WTC11 (cell line): ENCODE measurements at regions not wholly inside any gene's neighbourhood (a gene's known extent, or its start where the extent isn't known, plus 50 kb on each side); places are given as distances from the start of the nearest gene placed in this dataset.

Experiments used
- ATAC-seq: fragments of 200-7000 bp; cut with Tn5 transposase; 2 replicates; pipeline ENCODE4 v1.10.0; 2021; ENCODE audit warnings: mild to moderate bottlenecking, moderate library complexity
- CTCF ChIA-PET: fragments of 300-600 bp; sonication (Branson Sonifier 250); formaldehyde crosslinking; loops from one replicate; lab custom pipeline; 2021; ENCODE audit warnings: antibody characterized with exemption; lab: Charles Lee
- POLR2A ChIA-PET: fragments of 350-600 bp; sonication (Branson Sonifier 250); formaldehyde crosslinking; loops from one replicate; lab custom pipeline; 2021; ENCODE audit warnings: antibody characterized with exemption; lab: Charles Lee
- DNase-seq: peaks from one replicate; pipeline ENCODE4 v3.0.0; 2021; ENCODE audit warnings: low spot score
- H3K27ac Mint-ChIP-seq: 2 replicates; pipeline ENCODE4 v1.8.0; 2021; ENCODE audit warnings: mixed read lengths
- H3K27me3 Mint-ChIP-seq: 2 replicates; pipeline ENCODE4 v1.8.0; 2021; ENCODE audit warnings: low read depth, mild to moderate bottlenecking, moderate library complexity, mixed read lengths
- H3K36me3 Mint-ChIP-seq: 2 replicates; pipeline ENCODE4 v1.8.0; 2021; ENCODE audit warnings: mixed read lengths
- H3K4me1 Mint-ChIP-seq: 2 replicates; pipeline ENCODE4 v1.8.0; 2022; ENCODE audit warnings: mixed read lengths
- H3K4me3 Mint-ChIP-seq: 2 replicates; pipeline ENCODE4 v1.8.0; 2021; ENCODE audit warnings: mild to moderate bottlenecking, moderate library complexity, mixed read lengths
- H3K9me3 Mint-ChIP-seq: 2 replicates; pipeline ENCODE4 v1.8.0; 2021; ENCODE audit warnings: mixed read lengths
- CREM ChIP-seq: sonication (generic); formaldehyde crosslinking; IDR thresholded peaks from 2 replicates; pipeline ENCODE4 v1.8.1; 2022; ENCODE audit warnings: mild to moderate bottlenecking, missing genetic modification reagents, moderate library complexity
- FOXJ3 ChIP-seq: sonication (generic); formaldehyde crosslinking; IDR thresholded peaks from 2 replicates; pipeline ENCODE4 v1.9.0; 2021; ENCODE audit warnings: missing genetic modification reagents, mild to moderate bottlenecking, borderline replicate concordance
- IRF2 ChIP-seq: sonication (generic); formaldehyde crosslinking; IDR thresholded peaks from 2 replicates; pipeline ENCODE4 v1.8.0; 2022; ENCODE audit warnings: low read depth, missing genetic modification reagents, borderline replicate concordance
- NR2C2 ChIP-seq: sonication (generic); formaldehyde crosslinking; IDR thresholded peaks from 2 replicates; pipeline ENCODE4 v1.8.0; 2022; ENCODE audit warnings: mild to moderate bottlenecking, missing genetic modification reagents
- NR3C1 ChIP-seq: sonication (generic); formaldehyde crosslinking; conservative IDR thresholded peaks from 2 replicates; pipeline ENCODE4 v1.8.1; 2023; ENCODE audit warnings: low read depth, mild to moderate bottlenecking, missing genetic modification reagents
- SMAD3 ChIP-seq: sonication (generic); formaldehyde crosslinking; IDR thresholded peaks from 2 replicates; pipeline ENCODE4 v1.8.0; 2022; ENCODE audit warnings: missing genetic modification reagents, mild to moderate bottlenecking, borderline replicate concordance
- ZNF219 ChIP-seq: sonication (generic); formaldehyde crosslinking; IDR thresholded peaks from 2 replicates; pipeline ENCODE4 v1.8.0; 2023; ENCODE audit warnings: missing genetic modification reagents, mild to moderate bottlenecking, borderline replicate concordance
- ZNF423 ChIP-seq: fragments of 250-450 bp; sonication (Bioruptor Pico); IDR thresholded peaks from 2 replicates; pipeline ENCODE4 v2.1.2; 2022; ENCODE audit warnings: mild to moderate bottlenecking, moderate library complexity
- TF ChIP-seq, protein P1 (sequence below): sonication (generic); formaldehyde crosslinking; IDR thresholded peaks from 2 replicates; pipeline ENCODE4 v1.8.1; 2022; ENCODE audit warnings: mild to moderate bottlenecking, missing genetic modification reagents, moderate library complexity, borderline replicate concordance
- TF ChIP-seq, protein P2 (sequence below): sonication (generic); formaldehyde crosslinking; IDR thresholded peaks from 2 replicates; pipeline ENCODE4 v1.8.0; 2022; ENCODE audit warnings: mild to moderate bottlenecking, missing genetic modification reagents
- TF ChIP-seq, protein P3 (sequence below): sonication (generic); formaldehyde crosslinking; conservative IDR thresholded peaks from 2 replicates; pipeline ENCODE4 v1.8.1; 2022; ENCODE audit warnings: mild to moderate bottlenecking, missing genetic modification reagents
- TF ChIP-seq, protein P4 (sequence below): sonication (generic); formaldehyde crosslinking; IDR thresholded peaks from 2 replicates; pipeline ENCODE4 v1.8.1; 2022; ENCODE audit warnings: missing genetic modification reagents, borderline replicate concordance
- TF ChIP-seq, protein P5 (sequence below): fragments of 250-450 bp; sonication (Bioruptor Pico); IDR thresholded peaks from 2 replicates; pipeline ENCODE4 v1.9.0; 2021; ENCODE audit warnings: mild to moderate bottlenecking, borderline replicate concordance
- TF ChIP-seq, protein P6 (sequence below): sonication (generic); formaldehyde crosslinking; IDR thresholded peaks from 2 replicates; pipeline ENCODE4 v1.8.1; 2022; ENCODE audit warnings: low read depth, mild to moderate bottlenecking, moderate library complexity, missing genetic modification reagents, borderline replicate concordance
- TF ChIP-seq, protein P7 (sequence below): sonication (generic); formaldehyde crosslinking; IDR thresholded peaks from 2 replicates; pipeline ENCODE4 v1.8.1; 2023; ENCODE audit warnings: mild to moderate bottlenecking, missing genetic modification reagents, moderate library complexity
- TF ChIP-seq, protein P8 (sequence below): sonication (generic); formaldehyde crosslinking; IDR thresholded peaks from 2 replicates; pipeline ENCODE4 v1.8.0; 2022; ENCODE audit warnings: mild to moderate bottlenecking, missing genetic modification reagents
- TF ChIP-seq, protein P9 (sequence below): sonication (generic); formaldehyde crosslinking; IDR thresholded peaks from 2 replicates; pipeline ENCODE4 v1.8.1; 2023; ENCODE audit warnings: mild to moderate bottlenecking, missing genetic modification reagents

DNA sequence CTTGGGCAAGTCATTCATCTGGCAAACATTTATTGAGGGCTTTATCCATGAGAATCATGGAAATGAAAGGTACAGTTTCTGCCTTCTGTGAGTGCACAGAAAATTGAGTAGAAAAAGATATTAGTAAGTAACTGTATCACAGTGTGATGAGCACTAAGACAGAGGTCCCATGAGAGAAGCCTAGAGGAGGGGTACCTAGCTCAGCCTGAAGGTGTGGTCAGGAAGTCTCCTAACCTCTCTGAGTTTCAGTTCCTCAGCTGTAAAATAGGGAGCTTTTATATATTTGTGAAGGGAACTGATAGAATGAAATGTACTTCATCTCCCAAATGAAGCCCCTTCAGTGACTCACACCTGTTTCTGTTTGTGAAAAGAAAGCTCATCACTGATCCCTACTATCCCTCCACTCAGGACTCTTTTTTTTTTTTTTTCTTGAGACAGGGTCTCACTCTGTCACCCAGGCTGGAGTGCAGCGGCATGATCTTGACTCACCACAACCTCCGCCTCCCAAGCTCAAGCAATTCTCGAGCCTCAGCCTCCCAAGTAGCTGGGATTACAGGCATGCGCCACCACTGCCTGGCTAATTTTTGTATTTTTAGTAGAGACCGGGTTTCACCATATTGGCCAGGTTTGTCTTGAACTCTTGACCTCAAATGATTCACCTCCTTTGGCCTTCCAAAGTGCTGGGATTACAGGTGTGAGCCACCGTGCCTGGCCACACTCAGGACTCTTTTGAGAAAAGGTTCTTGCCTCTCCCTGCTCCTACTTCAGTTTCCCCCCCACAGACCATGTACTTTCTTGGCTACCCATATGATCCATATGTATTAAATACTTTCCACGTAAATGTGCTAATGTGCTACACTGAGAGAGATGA, 93.7 kb upstream of the FUT8 start:
- H3K27ac Mint-ChIP-seq = no peak overlapping the region
- H3K27me3 Mint-ChIP-seq = peaks cover 2% of the 10 kb centered on the region
- CTCF ChIA-PET = interaction anchor here (0.9 kb wide), 1 partner anchor 514 kb away, joined by 3 read pairs; no protein-coding TSS in a partner anchor
- TF ChIP-seq, protein P1, sequence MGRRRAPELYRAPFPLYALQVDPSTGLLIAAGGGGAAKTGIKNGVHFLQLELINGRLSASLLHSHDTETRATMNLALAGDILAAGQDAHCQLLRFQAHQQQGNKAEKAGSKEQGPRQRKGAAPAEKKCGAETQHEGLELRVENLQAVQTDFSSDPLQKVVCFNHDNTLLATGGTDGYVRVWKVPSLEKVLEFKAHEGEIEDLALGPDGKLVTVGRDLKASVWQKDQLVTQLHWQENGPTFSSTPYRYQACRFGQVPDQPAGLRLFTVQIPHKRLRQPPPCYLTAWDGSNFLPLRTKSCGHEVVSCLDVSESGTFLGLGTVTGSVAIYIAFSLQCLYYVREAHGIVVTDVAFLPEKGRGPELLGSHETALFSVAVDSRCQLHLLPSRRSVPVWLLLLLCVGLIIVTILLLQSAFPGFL (CRISPR knock-in tag) = no peak
- TF ChIP-seq, protein P2, sequence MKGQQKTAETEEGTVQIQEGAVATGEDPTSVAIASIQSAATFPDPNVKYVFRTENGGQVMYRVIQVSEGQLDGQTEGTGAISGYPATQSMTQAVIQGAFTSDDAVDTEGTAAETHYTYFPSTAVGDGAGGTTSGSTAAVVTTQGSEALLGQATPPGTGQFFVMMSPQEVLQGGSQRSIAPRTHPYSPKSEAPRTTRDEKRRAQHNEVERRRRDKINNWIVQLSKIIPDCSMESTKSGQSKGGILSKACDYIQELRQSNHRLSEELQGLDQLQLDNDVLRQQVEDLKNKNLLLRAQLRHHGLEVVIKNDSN (CRISPR knock-in tag) = no peak
- TF ChIP-seq, protein P3, sequence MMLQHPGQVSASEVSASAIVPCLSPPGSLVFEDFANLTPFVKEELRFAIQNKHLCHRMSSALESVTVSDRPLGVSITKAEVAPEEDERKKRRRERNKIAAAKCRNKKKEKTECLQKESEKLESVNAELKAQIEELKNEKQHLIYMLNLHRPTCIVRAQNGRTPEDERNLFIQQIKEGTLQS (CRISPR knock-in tag) = no peak
- no peak for TF ChIP-seq ZNF219
- TF ChIP-seq, protein P4, sequence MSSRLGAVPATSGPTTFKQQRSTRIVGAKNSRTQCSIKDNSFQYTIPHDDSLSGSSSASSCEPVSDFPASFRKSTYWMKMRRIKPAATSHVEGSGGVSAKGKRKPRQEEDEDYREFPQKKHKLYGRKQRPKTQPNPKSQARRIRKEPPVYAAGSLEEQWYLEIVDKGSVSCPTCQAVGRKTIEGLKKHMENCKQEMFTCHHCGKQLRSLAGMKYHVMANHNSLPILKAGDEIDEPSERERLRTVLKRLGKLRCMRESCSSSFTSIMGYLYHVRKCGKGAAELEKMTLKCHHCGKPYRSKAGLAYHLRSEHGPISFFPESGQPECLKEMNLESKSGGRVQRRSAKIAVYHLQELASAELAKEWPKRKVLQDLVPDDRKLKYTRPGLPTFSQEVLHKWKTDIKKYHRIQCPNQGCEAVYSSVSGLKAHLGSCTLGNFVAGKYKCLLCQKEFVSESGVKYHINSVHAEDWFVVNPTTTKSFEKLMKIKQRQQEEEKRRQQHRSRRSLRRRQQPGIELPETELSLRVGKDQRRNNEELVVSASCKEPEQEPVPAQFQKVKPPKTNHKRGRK (CRISPR knock-in tag) = no peak
- TF ChIP-seq SMAD3 (CRISPR knock-in tag) = no peak
- POLR2A ChIA-PET = interaction anchor here (0.6 kb wide), 1 partner anchor 58 kb away, joined by 5 read pairs; no protein-coding TSS in a partner anchor
- no peaks in the 10 kb centered on the region for H3K4me1 Mint-ChIP-seq
- no peak overlapping the region for H3K4me3 Mint-ChIP-seq
- ATAC-seq = no peak
- peaks cover 15% of the 10 kb centered on the region for H3K9me3 Mint-ChIP-seq
- no peak for DNase-seq
- no peaks in the 10 kb centered on the region for H3K36me3 Mint-ChIP-seq

DNA sequence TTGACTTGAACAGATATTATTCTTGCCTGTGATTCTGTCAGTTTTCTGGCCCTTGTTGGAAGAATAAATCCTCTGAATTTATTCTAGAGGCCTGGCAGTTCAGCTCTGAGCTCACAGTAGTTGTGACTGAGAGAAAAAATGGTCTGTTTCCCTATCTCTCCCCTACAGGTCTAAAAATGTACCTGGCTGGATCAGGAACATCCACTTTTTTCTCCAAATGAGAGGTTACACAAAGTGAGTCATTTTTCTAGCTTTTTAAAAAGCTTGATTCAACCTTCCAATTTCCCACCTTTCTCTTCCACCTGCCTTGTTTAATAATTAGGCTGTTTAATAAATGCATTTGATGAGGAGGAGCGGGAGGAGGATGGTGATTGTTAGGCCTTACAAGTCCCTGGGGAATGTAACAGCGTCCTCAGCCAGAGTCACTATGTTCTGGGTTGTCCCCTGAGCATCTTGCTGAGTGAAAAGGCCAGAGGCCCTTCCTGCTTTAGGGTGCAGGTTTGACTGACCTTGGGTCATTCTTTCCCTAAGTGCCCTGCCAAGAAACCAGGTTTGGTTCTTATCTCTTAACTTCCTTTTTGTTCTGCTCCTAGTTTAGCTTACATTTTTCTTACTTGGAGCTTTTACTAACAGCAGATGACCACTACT, 91.7 kb upstream of the FUT8 start:
- no peak overlapping the region for H3K4me3 Mint-ChIP-seq
- H3K4me1 Mint-ChIP-seq = no peaks in the 10 kb centered on the region
- no peak for DNase-seq
- POLR2A ChIA-PET = no interaction called here
- H3K9me3 Mint-ChIP-seq = peaks cover 14% of the 10 kb centered on the region
- peaks cover 2% of the 10 kb centered on the region for H3K27me3 Mint-ChIP-seq
- H3K27ac Mint-ChIP-seq = no peak overlapping the region
- no peak for ATAC-seq
- CTCF ChIA-PET = no interaction called here
- H3K36me3 Mint-ChIP-seq = no peaks in the 10 kb centered on the region
- TF ChIP-seq, protein P5, sequence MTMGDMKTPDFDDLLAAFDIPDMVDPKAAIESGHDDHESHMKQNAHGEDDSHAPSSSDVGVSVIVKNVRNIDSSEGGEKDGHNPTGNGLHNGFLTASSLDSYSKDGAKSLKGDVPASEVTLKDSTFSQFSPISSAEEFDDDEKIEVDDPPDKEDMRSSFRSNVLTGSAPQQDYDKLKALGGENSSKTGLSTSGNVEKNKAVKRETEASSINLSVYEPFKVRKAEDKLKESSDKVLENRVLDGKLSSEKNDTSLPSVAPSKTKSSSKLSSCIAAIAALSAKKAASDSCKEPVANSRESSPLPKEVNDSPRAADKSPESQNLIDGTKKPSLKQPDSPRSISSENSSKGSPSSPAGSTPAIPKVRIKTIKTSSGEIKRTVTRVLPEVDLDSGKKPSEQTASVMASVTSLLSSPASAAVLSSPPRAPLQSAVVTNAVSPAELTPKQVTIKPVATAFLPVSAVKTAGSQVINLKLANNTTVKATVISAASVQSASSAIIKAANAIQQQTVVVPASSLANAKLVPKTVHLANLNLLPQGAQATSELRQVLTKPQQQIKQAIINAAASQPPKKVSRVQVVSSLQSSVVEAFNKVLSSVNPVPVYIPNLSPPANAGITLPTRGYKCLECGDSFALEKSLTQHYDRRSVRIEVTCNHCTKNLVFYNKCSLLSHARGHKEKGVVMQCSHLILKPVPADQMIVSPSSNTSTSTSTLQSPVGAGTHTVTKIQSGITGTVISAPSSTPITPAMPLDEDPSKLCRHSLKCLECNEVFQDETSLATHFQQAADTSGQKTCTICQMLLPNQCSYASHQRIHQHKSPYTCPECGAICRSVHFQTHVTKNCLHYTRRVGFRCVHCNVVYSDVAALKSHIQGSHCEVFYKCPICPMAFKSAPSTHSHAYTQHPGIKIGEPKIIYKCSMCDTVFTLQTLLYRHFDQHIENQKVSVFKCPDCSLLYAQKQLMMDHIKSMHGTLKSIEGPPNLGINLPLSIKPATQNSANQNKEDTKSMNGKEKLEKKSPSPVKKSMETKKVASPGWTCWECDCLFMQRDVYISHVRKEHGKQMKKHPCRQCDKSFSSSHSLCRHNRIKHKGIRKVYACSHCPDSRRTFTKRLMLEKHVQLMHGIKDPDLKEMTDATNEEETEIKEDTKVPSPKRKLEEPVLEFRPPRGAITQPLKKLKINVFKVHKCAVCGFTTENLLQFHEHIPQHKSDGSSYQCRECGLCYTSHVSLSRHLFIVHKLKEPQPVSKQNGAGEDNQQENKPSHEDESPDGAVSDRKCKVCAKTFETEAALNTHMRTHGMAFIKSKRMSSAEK = no peak
- TF ChIP-seq NR3C1 (CRISPR knock-in tag) (no peak), FOXJ3 (no peak), NR2C2 (no peak), CREM (CRISPR knock-in tag) (no peak), IRF2 (CRISPR knock-in tag) (no peak), ZNF423 (no peak)
- TF ChIP-seq, protein P6, sequence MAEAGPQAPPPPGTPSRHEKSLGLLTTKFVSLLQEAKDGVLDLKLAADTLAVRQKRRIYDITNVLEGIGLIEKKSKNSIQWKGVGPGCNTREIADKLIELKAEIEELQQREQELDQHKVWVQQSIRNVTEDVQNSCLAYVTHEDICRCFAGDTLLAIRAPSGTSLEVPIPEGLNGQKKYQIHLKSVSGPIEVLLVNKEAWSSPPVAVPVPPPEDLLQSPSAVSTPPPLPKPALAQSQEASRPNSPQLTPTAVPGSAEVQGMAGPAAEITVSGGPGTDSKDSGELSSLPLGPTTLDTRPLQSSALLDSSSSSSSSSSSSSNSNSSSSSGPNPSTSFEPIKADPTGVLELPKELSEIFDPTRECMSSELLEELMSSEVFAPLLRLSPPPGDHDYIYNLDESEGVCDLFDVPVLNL = no peak
- TF ChIP-seq, protein P7, sequence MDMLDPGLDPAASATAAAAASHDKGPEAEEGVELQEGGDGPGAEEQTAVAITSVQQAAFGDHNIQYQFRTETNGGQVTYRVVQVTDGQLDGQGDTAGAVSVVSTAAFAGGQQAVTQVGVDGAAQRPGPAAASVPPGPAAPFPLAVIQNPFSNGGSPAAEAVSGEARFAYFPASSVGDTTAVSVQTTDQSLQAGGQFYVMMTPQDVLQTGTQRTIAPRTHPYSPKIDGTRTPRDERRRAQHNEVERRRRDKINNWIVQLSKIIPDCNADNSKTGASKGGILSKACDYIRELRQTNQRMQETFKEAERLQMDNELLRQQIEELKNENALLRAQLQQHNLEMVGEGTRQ (CRISPR knock-in tag) = no peak
- TF ChIP-seq, protein P8, sequence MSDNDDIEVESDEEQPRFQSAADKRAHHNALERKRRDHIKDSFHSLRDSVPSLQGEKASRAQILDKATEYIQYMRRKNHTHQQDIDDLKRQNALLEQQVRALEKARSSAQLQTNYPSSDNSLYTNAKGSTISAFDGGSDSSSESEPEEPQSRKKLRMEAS (CRISPR knock-in tag) = no peak
- TF ChIP-seq, protein P2 (CRISPR knock-in tag) = no peak
- TF ChIP-seq, protein P9, sequence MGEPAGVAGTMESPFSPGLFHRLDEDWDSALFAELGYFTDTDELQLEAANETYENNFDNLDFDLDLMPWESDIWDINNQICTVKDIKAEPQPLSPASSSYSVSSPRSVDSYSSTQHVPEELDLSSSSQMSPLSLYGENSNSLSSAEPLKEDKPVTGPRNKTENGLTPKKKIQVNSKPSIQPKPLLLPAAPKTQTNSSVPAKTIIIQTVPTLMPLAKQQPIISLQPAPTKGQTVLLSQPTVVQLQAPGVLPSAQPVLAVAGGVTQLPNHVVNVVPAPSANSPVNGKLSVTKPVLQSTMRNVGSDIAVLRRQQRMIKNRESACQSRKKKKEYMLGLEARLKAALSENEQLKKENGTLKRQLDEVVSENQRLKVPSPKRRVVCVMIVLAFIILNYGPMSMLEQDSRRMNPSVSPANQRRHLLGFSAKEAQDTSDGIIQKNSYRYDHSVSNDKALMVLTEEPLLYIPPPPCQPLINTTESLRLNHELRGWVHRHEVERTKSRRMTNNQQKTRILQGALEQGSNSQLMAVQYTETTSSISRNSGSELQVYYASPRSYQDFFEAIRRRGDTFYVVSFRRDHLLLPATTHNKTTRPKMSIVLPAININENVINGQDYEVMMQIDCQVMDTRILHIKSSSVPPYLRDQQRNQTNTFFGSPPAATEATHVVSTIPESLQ = no peak
